Glomerular visceral epithelial cell (primary cell): ENCODE measurements at regions not wholly inside any gene's neighbourhood (a gene's known extent, or its start where the extent isn't known, plus 50 kb on each side); places are given as distances from the start of the nearest gene placed in this dataset.
"Not testable (repeated sequence)": the region's sequence is repeated elsewhere in the genome, so short reads cannot be mapped to it uniquely, and the experiment has no call there.

Source experiments
- DNase-seq: peaks from one replicate; pipeline ENCODE4 v3.0.0-alpha.2; 2016; ENCODE audit errors: extremely low spot score

GRCh38 chr3:816605-817004, 276.2 kb upstream of the CNTN6 start:
- no peak for DNase-seq

- no peak for DNase-seq
Observed at GRCh38 chr3:834679-835078, 258.1 kb upstream of the CNTN6 start.

DNA sequence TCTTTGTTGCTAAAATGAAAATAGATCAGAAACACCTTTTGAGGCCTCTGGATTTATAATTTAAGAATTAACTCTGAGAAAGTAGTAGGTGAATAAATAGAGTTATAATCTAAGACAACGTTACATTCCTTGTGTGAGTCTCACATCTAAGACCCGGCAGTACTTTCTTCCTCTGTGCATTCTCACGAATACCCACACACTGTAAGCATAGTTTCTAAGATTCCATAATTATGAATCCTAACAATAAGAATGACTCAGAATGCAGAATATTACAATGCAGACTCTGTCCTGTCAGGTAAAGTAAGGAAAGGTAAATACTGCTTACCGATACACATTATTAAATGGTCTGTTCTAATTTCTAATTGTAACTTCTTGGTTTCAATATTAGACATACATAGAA, 257.7 kb upstream of the CNTN6 start:
- no peak for DNase-seq

- DNase-seq = no peak
Observed at GRCh38 chr3:839981-840380, 252.8 kb upstream of the CNTN6 start.

DNA sequence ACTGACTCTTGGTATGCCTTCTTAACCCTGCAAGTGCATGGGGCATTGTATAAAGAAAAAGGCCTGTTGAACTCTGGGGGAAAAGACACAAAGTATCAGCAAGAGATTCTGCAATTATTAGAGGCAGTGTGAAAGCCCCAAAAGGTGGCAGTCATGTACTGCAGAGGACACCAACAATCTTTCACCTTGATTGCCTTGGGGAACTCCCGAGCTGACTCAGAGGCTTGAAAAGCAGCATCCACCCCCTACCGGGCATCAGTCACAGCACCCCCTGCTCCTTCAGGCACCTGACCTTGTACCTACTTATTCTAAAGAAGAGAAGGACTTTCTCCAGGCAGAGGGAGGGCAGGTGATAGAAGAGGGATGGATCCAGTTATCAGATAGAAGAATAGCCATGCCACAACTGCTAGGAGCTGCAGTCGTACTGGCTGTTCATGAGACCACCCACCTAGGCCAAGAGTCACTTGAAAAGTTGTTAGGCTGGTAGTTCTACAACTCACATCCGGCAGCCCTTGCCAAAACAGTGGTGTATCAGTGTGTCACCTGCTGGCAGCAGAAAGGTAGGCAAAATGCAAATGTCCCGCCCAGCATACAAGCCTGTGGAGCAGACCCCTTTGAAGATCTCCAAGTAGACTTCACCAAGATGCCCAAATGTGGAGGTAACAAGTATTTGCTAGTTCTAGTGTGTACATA, 241.6 kb upstream of the CNTN6 start:
- DNase-seq = no peak

DNA sequence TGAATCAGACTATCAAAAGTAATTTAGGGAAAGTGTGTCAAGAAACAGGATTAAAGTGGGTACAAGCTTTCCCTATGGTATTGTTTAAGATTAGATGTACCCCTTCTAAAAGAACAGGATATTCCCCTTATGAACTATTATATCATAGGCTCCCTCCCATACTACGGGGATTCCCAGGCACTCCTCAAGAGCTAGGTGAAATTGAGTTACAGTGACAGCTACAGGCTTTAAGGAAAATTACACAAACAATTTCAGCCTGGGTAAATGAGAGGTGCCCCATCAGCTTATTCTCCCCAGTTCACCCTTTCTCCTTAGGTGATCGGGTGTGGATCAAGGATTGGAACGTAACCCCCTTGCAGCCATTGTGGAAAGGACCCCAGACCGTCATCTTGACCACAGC, 240.8 kb upstream of the CNTN6 start:
- DNase-seq = no peak

DNA sequence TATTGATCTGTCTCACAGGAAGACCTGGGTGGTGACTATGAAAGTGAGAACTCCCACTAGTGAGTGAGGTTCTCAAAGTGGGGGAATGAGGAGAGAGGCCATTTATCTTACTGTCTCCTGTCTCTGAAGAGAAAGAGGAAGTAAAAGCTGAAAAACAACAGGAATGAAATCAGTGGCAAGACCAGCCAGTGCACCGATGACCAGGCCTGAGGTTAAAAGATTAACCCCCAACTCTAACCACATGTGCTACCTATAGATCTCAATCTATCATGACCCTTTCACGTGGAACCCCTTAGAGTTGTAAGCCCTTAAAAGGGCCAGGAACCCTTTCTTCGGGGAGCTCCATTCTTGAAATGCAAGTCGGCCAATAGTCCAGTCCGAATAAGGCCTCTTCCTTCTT, 239.3 kb upstream of the CNTN6 start:
- no peak for DNase-seq

DNA sequence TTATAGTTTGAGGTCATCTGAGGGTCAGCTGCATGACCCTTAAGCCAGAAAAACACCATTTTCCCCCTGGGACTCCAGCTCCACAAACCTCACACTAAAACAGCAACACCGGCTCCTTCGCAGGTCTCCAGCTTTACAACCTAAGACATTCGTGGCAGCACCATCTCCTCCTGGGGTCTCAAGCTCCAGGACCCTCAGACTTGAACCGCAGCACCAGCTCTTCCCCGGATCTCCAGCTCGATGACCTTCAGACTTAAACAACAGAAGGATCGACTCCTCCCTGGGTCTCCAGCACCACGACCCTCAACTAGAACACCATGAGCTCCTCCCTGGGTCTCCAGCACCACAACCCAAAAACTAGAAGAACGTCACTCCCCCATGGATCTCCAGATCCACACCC, 233.7 kb upstream of the CNTN6 start:
- no peak for DNase-seq

DNA sequence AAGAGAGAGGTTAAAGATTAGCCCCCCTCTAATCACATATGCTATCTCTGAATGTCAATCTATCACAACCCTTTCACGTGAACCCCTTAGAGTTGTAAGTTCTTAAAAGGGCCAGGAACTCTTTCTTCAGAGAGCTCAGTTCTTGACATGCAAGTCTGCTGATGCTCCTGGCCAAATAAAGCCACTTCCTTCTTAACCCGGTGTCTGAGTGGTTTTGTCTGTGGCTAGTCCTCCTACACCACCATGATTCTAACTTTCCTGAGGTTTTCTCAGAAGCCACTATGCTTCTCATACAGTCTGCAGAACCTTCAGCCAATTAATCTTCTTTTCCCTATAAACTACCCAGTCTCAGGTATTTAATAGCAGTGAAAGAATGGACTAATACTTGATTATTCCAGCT, 231.1 kb upstream of the CNTN6 start:
- DNase-seq = no peak

DNA sequence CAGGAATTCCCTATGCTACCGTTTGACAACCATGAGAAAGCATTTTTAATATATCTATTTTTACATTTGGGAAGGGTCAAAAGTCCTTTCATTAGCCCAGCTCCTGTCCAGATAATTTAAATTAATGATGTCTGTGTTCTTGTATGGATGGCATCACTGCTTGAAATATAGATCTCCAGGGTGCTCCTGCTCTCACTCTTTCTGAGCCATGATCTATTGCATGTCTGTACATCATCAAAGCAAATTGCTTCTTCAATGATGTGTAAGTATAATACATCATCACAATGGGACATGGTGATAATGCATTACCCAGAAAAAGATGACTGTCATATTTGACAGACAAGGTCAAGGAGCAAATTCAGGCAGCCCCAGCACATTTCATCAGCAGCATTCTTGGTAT, 223.6 kb upstream of the CNTN6 start:
- no peak for DNase-seq

GRCh38 chr3:869734-870133, 223.1 kb upstream of the CNTN6 start:
- no peak for DNase-seq

GRCh38 chr3:871651-872050, 221.2 kb upstream of the CNTN6 start:
- DNase-seq = no peak

DNA sequence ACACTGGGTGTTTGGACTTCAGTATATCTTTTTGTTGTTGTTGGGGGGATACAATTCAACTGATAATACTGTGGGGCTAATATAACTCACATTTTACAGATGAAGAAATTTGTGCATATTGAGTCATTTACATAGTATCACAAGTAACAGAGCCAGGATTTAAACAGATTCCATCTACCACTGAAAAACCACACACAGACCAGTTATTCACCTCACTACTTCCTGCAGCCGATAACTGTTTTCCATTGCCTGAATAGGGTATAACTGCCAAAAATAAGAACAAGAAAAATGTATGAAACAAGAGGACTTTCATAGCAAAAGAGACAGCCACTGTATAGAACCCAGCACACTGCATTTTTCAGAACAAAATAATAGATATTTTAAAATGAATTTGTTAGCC, 215.8 kb upstream of the CNTN6 start:
- DNase-seq = no peak

DNA sequence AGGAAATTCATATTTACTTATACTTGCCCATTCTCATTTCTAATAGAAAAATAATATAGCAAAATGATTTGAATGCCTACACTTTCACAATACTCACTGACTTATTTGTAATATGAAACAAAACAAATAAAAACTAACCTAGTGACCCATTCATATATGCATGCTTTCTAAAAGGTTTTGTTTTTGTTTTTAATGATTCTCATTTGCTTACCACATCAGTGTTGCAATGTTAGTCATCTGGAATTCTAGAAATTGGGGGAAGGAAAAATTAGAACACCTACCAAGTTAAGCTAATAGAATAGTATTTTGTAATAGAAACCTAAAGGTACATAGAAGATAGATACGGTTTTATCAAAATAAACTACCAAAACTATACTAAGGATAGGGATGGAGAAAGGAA, 214.1 kb upstream of the CNTN6 start:
- no peak for DNase-seq

- no peak for DNase-seq
Observed at GRCh38 chr3:880371-880770, 212.5 kb upstream of the CNTN6 start.

- DNase-seq = no peak
Observed at GRCh38 chr3:882533-882932, 210.3 kb upstream of the CNTN6 start.

GRCh38 chr3:901953-902778, 190.7 kb upstream of the CNTN6 start:
- peak; percentile 1 for DNase-seq

DNA sequence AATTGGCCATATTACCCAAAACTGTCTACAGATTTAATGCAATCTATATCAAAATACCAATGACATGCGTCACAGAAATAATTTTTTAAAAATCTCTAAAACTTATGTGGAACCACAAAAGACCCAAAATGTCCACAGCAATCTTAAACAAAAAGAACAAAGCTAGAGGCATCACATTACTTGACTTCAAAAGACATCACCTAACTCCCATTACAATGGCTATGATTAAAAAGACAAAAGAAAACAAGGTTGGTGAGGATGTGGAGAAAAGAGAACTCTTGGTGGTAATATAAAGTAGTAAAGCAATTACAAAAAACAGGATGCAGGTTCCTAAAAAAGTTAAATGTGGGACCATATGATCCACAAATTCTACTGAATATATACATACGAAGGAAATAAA, 187.6 kb upstream of the CNTN6 start:
- DNase-seq = no peak

- no peak for DNase-seq
Observed at GRCh38 chr3:906739-907138, 186.1 kb upstream of the CNTN6 start.

GRCh38 chr3:908839-909238, 184.0 kb upstream of the CNTN6 start:
- no peak for DNase-seq

- DNase-seq = not testable (repeated sequence)
Observed at GRCh38 chr3:912717-913116, 180.1 kb upstream of the CNTN6 start.

- DNase-seq = no peak
Observed at GRCh38 chr3:923161-923910, 169.5 kb upstream of the CNTN6 start.

GRCh38 chr3:930866-931265, 162.0 kb upstream of the CNTN6 start:
- no peak for DNase-seq
